ENCODE measurements at regions not wholly inside any gene's neighbourhood (a gene's known extent, or its start where the extent isn't known, plus 50 kb on each side); places are given as distances from the start of the nearest gene placed in this dataset.

GRCh38 chr4:136690360-136690759 lies 841.9 kb downstream of the PCDH18 start:
- DNase-seq, result no peak
- Histone ChIP-seq H3K4me2 (replicated peaks; ENCODE audit: extremely low read depth, low read length, poor library complexity, severe bottlenecking) (no peak overlapping the region), H3K9me3 (replicated peaks in 1 of 2; ENCODE audit: control insufficient read depth in 1 of 2, insufficient read depth in 1 of 2, low read length in 2 of 2) (no peaks in the 10 kb centered on the region), H3K79me2 (ENCODE audit: insufficient read depth, low read length) (no peaks in the 10 kb centered on the region), H3K36me3 (replicated peaks in 1 of 2; ENCODE audit: control insufficient read depth in 1 of 2, insufficient read depth in 2 of 2, low read length in 2 of 2) (no peaks in the 10 kb centered on the region), H3K4me3 (replicated peaks in 1 of 3; ENCODE audit: low read depth in 2 of 3, low read length in 3 of 3) (no peak overlapping the region), H3K4me1 (ENCODE audit: control insufficient read depth in 1 of 2, insufficient read depth in 2 of 2, low read length in 2 of 2) (no peaks in the 10 kb centered on the region), H4K20me1 (ENCODE audit: insufficient read depth, low read length) (no peaks in the 10 kb centered on the region), H3K9ac (ENCODE audit: insufficient read depth, low read length, poor library complexity, severe bottlenecking) (no peak overlapping the region), H3K27me3 (ENCODE audit: control insufficient read depth in 2 of 2, insufficient read depth in 2 of 2, low read length in 2 of 2) (no peaks in the 10 kb centered on the region), H2AFZ (ENCODE audit: insufficient read depth, low read depth, low read length, poor library complexity, severe bottlenecking) (no peak overlapping the region), H3K27ac (ENCODE audit: low read depth in 1 of 2, low read length in 2 of 2) (no peak overlapping the region)
- Mint-ChIP-seq H3K4me1 (no peaks in the 10 kb centered on the region), H3K9me3 (peaks cover 0 to 2% (median 0%) of the 10 kb centered on the region in 7 donors), H3K36me3 (no peaks in the 10 kb centered on the region), H3K27me3 (ENCODE audit: low read depth in 3 of 3) (no peaks in the 10 kb centered on the region), H3K27ac (no peak overlapping the region), H3K4me3 (no peak overlapping the region)
- WGBS (ENCODE audit: insufficient coverage), result 60% methylated on average over 1 of the region's 1 CpG
- intact Hi-C loops (cut with micrococcal nuclease), result no loop called here
- no peak for TF ChIP-seq CTCF (IDR thresholded peaks at IDR 0.05)

GRCh38 chr4:136687596-136687995 lies 844.7 kb downstream of the PCDH18 start:
- intact Hi-C loops (cut with micrococcal nuclease), result no loop called here
- Histone ChIP-seq H3K36me3 (replicated peaks in 1 of 2; ENCODE audit: control insufficient read depth in 1 of 2, insufficient read depth in 2 of 2, low read length in 2 of 2) (no peaks in the 10 kb centered on the region), H3K79me2 (ENCODE audit: insufficient read depth, low read length) (no peaks in the 10 kb centered on the region), H3K4me3 (replicated peaks in 1 of 3; ENCODE audit: low read depth in 2 of 3, low read length in 3 of 3) (no peak overlapping the region), H3K4me1 (ENCODE audit: control insufficient read depth in 1 of 2, insufficient read depth in 2 of 2, low read length in 2 of 2) (no peaks in the 10 kb centered on the region), H2AFZ (ENCODE audit: insufficient read depth, low read depth, low read length, poor library complexity, severe bottlenecking) (no peak overlapping the region), H3K27ac (ENCODE audit: low read depth in 1 of 2, low read length in 2 of 2) (no peak overlapping the region), H3K9ac (ENCODE audit: insufficient read depth, low read length, poor library complexity, severe bottlenecking) (no peak overlapping the region), H3K27me3 (ENCODE audit: control insufficient read depth in 2 of 2, insufficient read depth in 2 of 2, low read length in 2 of 2) (no peaks in the 10 kb centered on the region), H3K9me3 (replicated peaks in 1 of 2; ENCODE audit: control insufficient read depth in 1 of 2, insufficient read depth in 1 of 2, low read length in 2 of 2) (no peaks in the 10 kb centered on the region), H3K4me2 (replicated peaks; ENCODE audit: extremely low read depth, low read length, poor library complexity, severe bottlenecking) (no peak overlapping the region), H4K20me1 (ENCODE audit: insufficient read depth, low read length) (no peaks in the 10 kb centered on the region)
- H3K4me1 Mint-ChIP-seq, result no peaks in the 10 kb centered on the region
- H3K4me3 Mint-ChIP-seq, result no peak overlapping the region
- no peaks in the 10 kb centered on the region for H3K9me3 Mint-ChIP-seq
- TF ChIP-seq CTCF (IDR thresholded peaks at IDR 0.05), result no peak
- no peak for DNase-seq
- no peak overlapping the region for H3K27ac Mint-ChIP-seq
- no peaks in the 10 kb centered on the region for H3K36me3 Mint-ChIP-seq
- WGBS (ENCODE audit: insufficient coverage), result 81% methylated on average over 1 of the region's 2 CpGs
- H3K27me3 Mint-ChIP-seq (ENCODE audit: low read depth in 3 of 3), result no peaks in the 10 kb centered on the region
